Stimulated activated CD4-positive, alpha-beta T cell treated with anti-CD3 and anti-CD28 coated beads, Interleukin-1b, Interleukin-23, amount 100 ng/mL, for 24 hours (primary cell): ENCODE measurements at regions not wholly inside any gene's neighbourhood (a gene's known extent, or its start where the extent isn't known, plus 50 kb on each side); places are given as distances from the start of the nearest gene placed in this dataset.

ENCODE experiments used
- DNase-seq, 4 experiments: peaks; one replicate each; pipeline ENCODE4 v3.0.0-alpha.2; 2020; ENCODE audit warnings: low read depth in 4 of 4, low spot score in 1 of 4

DNA sequence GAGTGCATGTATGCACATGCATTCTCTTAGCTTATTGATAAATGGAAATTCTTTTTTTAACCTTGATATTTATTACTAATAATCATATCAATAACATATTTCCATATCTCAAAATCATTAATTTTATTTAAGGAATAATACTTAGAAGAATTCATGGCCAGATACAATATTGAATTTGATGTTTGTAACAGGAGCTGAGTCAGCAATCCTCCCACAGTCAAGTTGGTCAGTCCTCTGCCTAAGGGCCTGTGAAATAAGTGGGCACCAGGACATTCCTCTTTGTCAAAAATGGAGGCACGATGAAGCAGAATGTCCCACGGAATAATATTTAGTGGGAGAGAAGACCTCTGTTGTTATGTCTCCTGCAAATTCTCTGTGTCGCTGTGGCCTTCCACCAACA is 148.6 kb downstream of the LRRC70 start:
- DNase-seq, result no peak

- DNase-seq, result no peak
Observed at GRCh38 chr5:62722360-62722759, 143.7 kb downstream of the LRRC70 start.

GRCh38 chr5:62720031-62720441 is 141.4 kb downstream of the LRRC70 start:
- no peak for DNase-seq

DNA sequence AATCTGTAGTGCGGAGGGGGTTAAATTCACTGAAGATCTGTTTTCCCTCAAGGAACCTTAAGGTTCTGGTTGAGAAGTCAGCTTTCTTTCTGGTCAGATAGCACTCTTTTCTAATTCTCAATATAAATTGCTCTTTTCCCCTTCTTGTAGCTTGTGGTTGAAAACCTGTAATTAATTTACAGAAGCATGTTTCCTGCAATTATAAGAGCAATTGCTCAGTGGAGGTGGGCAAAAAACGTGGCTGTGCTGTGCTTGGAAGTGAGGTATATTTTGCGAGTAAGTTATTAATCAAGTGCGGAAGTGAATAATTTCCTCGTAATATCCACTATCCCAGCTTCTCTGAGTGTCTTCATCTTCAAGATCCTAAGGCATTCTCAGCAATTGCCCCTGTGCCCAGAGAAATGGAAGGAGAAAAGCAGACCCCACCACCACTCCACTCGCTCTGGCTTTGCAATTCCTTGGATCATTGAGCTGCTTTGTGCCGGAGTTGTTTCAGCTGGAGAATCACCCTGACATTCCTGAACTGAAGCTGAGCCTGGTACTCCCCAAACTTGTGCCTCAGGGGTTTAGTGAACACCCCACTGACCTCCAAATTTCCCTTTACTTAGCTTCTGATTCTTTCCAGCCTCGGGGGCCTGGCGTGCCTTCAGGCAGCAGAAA is 140.6 kb downstream of the LRRC70 start:
- DNase-seq, result no peak

DNA sequence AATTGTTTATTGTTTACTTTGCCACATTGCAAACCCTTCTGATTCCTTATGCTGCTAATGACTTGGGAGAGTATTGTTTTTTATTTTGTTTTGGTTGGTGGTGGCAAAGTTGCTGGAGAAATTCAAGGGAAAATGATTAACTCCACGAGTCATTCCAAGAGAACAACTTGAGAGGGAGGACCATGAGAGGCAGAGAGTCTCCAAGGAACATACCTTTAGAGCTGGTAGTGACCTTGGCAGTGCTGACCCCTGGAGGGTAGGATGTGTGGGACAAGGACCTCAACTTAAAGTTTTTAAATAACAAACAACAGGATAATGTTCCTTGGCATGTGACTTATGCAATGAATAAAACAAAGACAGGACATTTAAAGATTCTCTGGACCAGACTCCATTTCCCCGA is 139.7 kb downstream of the LRRC70 start:
- no peak for DNase-seq

- no peak for DNase-seq
Observed at GRCh38 chr5:62717301-62717933, 138.8 kb downstream of the LRRC70 start.

DNA sequence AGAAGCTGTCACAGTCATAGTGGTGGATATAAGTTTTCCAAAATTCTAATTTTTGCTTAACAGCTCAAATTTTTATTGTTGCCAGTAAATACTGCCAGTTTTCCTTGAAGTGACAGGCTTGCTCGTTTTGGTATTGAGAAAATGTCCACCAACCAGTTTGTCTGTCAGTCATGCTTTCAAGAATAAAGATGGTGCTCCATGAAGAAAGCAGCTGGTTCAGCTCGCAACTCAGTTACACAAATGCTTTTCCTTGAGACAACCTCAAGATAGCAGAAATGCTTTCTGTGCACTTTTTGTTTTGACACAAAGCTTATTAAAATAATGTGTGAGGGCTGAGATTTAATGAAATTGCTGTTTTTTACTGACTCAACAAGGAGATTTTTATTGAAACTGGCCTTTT is 135.7 kb downstream of the LRRC70 start:
- DNase-seq, result no peak

DNA sequence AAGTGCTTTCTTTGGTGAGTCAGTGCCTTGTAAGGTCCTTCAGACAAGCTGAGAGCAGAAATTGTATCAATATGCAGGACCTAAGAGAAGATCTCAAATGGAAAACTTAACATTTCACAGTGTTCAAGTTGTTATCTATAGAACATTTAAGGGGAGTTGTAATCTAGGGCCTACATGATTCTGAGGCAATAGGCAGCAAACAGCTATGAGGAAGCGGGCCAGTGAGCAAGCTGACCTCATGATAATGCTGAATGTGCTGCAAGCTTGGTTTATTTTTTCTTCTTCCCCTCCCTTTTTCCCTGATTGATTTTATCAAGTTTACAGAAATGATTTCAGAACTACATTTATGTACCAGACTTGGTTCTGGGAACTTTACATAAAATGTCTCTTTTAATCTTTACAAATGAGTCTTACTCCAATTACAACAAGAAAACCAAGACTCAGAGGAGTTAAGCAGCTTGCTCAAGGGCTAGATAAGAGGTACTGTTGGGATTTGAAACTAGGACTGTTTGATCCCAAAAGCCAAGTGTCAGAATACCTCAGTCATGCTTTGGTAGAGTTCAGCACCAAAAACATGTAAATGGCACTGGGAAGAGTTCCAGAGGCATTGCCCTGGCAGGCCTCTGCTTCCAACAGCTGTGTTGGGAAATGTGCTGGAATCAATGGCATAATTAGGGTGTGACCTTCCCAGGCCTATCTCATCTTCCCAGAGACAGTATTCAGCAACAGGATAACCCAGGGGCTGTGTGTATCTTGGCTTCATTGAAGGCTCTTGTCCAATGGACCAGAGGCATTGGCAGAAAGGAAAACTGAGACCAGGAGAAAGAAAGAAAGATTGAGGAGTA is 130.1 kb downstream of the LRRC70 start:
- DNase-seq, result no peak

DNA sequence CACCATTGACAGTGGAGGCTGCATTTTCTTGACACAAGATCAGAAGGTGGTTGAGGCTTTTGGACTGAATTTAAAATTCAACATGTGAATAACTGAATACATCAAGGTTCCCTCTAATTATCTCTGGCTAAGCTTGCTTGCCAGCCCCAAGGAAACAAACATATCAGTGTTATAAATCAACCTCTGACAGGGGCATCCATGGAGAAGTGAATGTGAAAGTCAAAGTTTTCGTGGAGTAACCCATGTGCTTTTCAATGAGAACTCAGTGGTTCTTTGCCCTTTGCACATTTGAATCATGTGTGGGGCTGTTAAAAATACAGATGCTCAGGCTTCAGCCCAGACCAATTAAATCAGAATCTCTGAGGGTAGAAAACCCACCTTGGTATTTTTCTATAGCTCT is 128.9 kb downstream of the LRRC70 start:
- no peak for DNase-seq

DNA sequence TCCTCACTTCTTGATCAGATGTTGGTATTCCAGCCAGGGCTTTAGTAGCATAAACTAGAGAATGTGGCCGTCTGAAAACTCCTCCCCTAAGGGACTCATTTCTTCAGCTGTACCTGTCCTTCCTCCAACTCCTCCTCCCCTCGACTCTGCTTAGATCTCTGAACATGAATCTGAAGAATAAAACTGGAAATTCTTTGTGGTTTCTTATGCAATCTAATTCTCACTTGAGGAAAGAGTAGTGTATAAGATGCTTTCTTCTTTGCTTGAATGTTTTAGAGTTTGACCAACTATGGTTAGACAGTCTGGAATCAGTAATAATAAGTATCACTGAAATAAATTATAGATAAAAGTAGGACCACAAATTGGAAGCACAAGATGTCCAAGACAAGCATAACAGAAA is 128.5 kb downstream of the LRRC70 start:
- DNase-seq, result no peak

DNA sequence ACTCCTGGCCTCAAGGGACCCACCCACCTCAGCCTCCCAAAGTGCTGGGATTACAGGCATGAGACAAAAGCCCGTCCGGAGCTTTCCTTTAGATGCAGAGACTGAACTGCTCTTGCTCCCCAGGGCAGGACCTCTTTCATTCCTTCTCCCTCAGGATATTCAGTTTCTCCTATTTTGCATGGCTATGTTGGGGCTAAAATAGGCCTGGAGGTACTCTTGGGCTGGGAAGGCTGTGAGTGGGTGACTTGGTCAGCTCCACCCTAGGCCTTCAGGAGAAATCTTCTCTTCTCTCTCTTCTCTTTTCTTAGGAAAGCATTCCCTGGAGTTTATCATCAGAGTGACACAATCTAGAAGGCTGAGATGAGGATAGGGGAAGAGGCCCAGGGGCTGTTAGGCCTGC is 126.4 kb downstream of the LRRC70 start:
- no peak for DNase-seq

- DNase-seq, result no peak
Observed at GRCh38 chr5:62702126-62702525, 123.5 kb downstream of the LRRC70 start.

DNA sequence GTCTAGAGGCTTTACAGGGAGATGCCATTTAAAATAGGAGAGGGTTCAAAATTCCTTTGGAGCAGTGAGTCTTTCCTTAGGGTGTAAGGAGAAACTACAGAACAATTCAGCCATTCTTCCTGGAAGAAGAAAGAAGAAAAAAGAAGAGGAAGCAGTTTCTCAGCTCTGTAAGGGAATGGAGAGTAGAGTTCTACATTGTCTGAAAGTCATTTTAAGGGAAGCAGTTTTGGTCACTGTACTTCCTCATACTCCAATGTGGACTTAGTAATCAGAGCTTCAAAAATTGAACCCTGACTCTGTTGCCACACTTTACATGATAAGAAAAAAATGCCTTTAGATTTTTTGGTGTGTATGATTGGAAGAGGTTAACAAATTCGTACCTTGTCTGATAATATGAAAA is 122.4 kb downstream of the LRRC70 start:
- no peak for DNase-seq

DNA sequence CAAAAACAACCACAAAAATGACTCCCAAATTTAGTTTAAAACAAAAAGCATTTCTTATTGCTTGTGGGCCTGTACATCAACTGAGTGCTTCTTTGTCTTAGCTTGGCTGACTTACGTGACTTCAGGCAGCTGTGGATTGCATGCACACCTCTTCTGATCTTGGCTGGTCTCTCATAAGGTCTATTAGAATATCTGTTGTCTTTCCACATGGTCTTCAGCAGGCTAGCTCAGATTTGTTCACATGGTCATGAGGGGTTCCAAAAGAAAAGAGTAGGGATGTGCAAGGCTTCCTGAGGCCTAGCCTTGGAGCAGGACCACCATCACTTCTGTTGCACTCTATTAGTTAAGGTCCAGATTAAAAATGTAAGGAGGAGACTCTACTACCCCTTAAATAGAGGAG is 120.1 kb downstream of the LRRC70 start:
- no peak for DNase-seq

DNA sequence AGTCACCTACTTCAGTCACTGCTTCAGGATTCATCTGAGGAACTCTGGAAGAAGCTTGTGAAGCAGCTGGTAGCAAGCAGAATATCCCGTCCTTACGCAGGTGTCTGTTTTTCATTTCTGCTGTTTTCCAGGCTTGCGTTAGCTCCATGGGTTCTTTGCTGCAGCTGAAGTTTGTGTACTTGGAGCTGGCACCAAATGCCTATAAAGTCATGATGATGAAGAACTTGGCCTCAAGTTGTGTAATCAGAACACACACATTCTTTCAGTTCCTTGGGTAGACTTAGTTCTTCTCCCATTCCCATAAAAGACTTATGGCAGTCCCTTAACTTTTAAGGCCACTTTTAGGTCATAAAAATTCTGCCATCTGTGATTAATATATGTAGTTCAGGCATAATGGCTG is 116.7 kb downstream of the LRRC70 start:
- DNase-seq, result no peak

DNA sequence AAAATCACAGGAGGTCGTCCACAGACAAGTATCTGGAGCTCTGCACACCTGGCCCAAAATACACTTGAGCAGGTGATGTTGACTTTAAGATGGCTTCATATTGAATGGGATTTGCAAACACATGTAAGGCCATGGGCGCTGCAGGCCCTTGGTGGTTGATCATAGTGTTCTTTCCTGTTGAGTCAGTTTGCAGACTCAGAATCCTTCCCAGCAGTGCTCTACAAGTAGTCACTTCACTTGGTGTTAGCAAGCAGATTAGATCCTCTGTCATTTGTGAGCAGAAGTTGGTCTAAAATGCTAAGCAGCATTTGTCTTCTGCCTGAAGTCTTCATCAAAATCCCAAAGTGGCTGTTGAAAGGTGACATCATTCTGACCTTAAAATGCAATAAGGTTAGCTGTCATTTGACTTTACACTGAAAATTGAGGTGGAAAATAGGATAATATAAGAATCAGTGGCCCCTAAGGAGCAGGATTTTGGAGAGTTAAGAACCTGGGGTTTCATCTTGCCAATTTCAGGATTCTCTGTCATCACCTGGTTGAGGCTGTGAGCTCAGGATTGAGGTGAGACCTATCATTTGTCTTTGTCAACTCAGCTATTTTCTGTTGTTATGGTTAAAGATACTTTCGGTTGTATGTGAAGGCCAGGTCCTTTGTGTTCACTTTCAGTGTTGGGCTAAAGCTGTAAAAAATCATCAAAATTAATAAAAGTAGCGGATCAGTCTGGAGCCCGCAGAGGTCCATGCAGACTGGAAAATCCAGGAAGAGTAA is 114.5 kb downstream of the LRRC70 start:
- DNase-seq, result no peak

GRCh38 chr5:62691946-62692345 is 113.3 kb downstream of the LRRC70 start:
- no peak for DNase-seq

DNA sequence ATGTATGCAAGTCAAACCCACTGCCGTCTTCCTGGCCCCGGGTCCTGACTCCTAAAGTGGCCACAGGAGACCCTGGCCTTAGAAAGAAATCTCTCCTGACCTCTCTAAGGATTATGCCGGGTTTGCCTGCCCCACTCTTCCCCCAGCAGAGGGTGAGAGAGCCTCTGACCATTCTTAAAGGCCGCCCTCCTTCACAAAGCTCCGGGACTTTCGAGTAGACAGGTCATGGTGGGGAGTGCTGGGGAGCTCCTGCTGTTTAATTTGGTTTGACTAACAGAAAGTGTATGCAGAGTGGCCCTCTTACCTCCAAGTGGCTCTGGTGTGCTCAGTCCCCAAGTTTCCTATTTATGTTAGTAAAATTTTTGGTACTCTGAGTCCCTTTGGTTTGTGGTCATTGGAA is 111.8 kb downstream of the LRRC70 start:
- no peak for DNase-seq

DNA sequence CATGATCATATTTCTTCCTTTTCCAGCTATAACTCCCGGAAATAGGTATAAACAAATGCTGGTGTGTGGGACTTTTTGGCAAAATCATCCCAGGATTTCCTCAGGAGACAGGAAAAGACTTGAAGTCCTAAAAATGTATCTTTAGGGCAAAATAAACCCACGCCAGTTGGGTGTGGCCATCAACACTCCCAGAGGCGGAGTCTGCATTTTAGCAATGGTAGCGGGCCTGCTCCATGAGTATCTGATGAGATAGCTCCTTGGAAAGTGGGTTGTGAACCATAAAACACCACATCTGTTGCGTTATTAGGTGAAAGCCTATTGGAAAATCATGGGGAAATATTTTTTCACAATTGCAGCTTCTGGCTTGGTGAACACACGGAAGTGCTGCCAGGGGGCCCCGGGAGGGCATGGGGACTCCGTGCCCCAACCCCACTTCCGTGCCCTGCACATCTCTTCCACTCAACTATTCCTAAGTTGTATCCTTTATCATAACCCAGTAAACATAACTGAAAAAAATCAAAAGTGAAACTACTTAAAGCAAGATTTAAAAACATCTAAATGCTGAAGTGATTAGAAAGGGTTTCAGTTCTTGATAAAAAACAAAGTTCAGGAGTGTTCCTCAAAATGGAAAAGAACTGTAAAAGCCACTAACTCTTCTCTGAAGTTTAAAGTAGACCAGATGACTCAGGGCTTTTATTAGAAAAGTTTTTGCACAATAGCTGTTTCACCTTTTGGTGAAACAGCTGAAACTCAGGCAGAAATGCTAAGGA is 111.2 kb downstream of the LRRC70 start:
- DNase-seq, result no peak

DNA sequence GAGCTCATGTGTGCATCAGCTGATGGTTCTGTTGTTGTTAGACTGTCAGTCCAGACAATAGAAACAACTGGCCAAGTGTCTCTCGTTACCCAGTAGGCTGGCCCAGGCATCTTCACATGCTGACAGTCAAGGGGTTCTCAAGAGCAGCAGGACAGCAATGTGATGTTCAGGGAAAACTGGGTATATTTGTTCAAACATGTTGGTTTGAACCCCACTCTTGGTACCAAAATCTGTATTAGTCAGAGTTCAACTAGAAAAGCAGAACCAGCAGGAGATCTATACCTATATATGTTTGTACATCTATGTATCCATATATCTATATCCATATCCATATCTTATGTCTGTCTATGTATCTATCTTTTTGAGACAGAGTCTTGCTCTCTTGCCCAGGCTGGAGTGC is 108.1 kb downstream of the LRRC70 start:
- no peak for DNase-seq

GRCh38 chr5:62685221-62685620 is 106.6 kb downstream of the LRRC70 start:
- no peak for DNase-seq
